Stimulated activated CD8-positive, alpha-beta memory T cell treated with anti-CD3 and anti-CD28 coated beads, Interleukin-4, amount 100 ng/mL, for 24 hours (primary cell): ENCODE measurements at regions not wholly inside any gene's neighbourhood (a gene's known extent, or its start where the extent isn't known, plus 50 kb on each side); places are given as distances from the start of the nearest gene placed in this dataset.
"Not testable (repeated sequence)": the region's sequence is repeated elsewhere in the genome, so short reads cannot be mapped to it uniquely, and the experiment has no call there.

ENCODE experiments used
- DNase-seq: peaks from one replicate; pipeline ENCODE4 v3.0.0-alpha.2; 2020; ENCODE audit warnings: low read depth

- DNase-seq, result no peak
Measured at GRCh38 chr3:8136553-8136952, 365.1 kb upstream of the LMCD1 start.

- no peak for DNase-seq
Measured at GRCh38 chr3:8143186-8143585, 358.4 kb upstream of the LMCD1 start.

- no peak for DNase-seq
Measured at GRCh38 chr3:8145661-8146060, 356.0 kb upstream of the LMCD1 start.

GRCh38 chr3:8147711-8148110 lies 353.9 kb upstream of the LMCD1 start:
- no peak for DNase-seq

GRCh38 chr3:8152821-8153418 lies 348.7 kb upstream of the LMCD1 start:
- DNase-seq, result no peak

- no peak for DNase-seq
Measured at GRCh38 chr3:8153800-8154199, 347.8 kb upstream of the LMCD1 start.

- no peak for DNase-seq
Measured at GRCh38 chr3:8154617-8155016, 347.0 kb upstream of the LMCD1 start.

- no peak for DNase-seq
Measured at GRCh38 chr3:8156138-8156537, 345.5 kb upstream of the LMCD1 start.

- DNase-seq, result no peak
Measured at GRCh38 chr3:8156831-8157230, 344.8 kb upstream of the LMCD1 start.

GRCh38 chr3:8157640-8158039 lies 344.0 kb upstream of the LMCD1 start:
- no peak for DNase-seq

- no peak for DNase-seq
Measured at GRCh38 chr3:8164145-8164544, 337.5 kb upstream of the LMCD1 start.

- no peak for DNase-seq
Measured at GRCh38 chr3:8166014-8166413, 335.6 kb upstream of the LMCD1 start.

GRCh38 chr3:8170971-8171508 lies 330.6 kb upstream of the LMCD1 start:
- no peak for DNase-seq

GRCh38 chr3:8173892-8174291 lies 327.7 kb upstream of the LMCD1 start:
- DNase-seq, result no peak

- DNase-seq, result not testable (repeated sequence)
Measured at GRCh38 chr3:8176759-8177483, 324.7 kb upstream of the LMCD1 start.

GRCh38 chr3:8178516-8178915 lies 323.1 kb upstream of the LMCD1 start:
- not testable (repeated sequence) for DNase-seq

- DNase-seq, result no peak
Measured at GRCh38 chr3:8182904-8183303, 318.7 kb upstream of the LMCD1 start.

- no peak for DNase-seq
Measured at GRCh38 chr3:8183627-8184026, 318.0 kb upstream of the LMCD1 start.

- no peak for DNase-seq
Measured at GRCh38 chr3:8186213-8186612, 315.4 kb upstream of the LMCD1 start.

- DNase-seq, result no peak
Measured at GRCh38 chr3:8187996-8188395, 313.6 kb upstream of the LMCD1 start.

- no peak for DNase-seq
Measured at GRCh38 chr3:8189051-8189450, 312.6 kb upstream of the LMCD1 start.

- no peak for DNase-seq
Measured at GRCh38 chr3:8191406-8191805, 310.2 kb upstream of the LMCD1 start.

- no peak for DNase-seq
Measured at GRCh38 chr3:8197384-8197783, 304.2 kb upstream of the LMCD1 start.

GRCh38 chr3:8198605-8199004 lies 303.0 kb upstream of the LMCD1 start:
- no peak for DNase-seq
